NCI-H524 (cell line): ENCODE measurements at regions not wholly inside any gene's neighbourhood (a gene's known extent, or its start where the extent isn't known, plus 50 kb on each side); places are given as distances from the start of the nearest gene placed in this dataset.

Experiments used
- DNase-seq, 2 experiments: peaks; one replicate each; lab custom pipeline; 2025; lab: John Stamatoyannopoulos, UW

GRCh38 chr2:180735799-180736198 lies 244.6 kb upstream of the UBE2E3 start:
- DNase-seq, result no peak

GRCh38 chr2:180734382-180734781 lies 246.0 kb upstream of the UBE2E3 start:
- DNase-seq, result no peak

DNA sequence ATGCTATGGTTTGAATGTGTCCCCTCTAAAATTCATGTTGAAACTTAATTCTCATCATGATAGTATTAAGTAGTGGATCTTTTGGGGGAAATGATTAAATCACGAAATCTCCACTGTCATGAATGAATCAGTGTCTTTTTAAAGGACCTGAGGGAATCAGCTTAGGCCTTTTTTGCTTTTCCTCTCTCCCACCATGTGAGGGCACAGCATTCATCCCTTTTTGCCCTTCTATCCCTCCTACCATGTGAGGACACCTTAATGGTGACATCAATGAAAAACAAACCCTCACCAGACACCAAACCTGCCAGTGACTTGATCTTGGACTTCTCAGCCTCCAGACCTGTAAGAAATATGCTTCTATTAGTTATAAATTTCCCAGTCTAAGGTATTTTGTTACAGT lies 247.1 kb upstream of the UBE2E3 start:
- DNase-seq, result no peak

DNA sequence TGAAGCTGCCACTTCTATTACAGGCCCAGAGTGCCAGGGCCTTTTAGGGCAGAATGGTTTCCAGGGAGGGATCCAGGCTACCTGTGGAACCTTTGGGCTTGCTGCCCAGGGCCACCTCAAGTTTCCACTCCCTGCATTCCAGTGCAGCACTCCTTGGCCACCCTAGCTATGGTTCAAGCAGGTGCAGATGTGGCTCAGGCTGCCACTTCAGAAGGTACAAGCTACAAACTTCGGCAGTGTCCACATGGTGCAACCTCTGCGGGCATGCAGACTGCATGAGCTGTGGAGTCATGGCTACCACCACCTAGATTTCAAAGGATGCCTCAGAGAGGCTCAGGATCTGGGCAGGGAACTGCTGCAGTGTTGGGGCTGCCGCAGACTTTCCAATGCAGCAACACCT lies 248.1 kb upstream of the UBE2E3 start:
- no peak for DNase-seq

DNA sequence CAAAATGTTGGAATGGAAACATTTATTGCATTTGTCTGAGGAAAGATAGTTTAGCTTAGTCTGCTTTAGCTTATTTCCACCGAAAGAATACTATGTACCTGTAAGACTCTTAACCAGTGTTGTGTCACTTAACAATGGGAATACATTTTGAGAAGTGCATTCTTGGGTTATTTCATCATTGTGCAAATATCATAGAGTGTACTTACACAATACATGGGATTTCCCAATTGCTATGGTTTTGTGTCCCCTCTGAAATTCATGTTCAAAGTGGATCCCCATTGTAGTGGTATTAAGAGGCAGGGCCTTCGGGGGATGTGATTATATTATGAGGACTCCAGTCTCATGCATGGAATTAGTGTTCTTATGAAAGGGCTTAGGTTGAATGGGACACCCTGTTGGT lies 249.4 kb upstream of the UBE2E3 start:
- DNase-seq, result no peak

DNA sequence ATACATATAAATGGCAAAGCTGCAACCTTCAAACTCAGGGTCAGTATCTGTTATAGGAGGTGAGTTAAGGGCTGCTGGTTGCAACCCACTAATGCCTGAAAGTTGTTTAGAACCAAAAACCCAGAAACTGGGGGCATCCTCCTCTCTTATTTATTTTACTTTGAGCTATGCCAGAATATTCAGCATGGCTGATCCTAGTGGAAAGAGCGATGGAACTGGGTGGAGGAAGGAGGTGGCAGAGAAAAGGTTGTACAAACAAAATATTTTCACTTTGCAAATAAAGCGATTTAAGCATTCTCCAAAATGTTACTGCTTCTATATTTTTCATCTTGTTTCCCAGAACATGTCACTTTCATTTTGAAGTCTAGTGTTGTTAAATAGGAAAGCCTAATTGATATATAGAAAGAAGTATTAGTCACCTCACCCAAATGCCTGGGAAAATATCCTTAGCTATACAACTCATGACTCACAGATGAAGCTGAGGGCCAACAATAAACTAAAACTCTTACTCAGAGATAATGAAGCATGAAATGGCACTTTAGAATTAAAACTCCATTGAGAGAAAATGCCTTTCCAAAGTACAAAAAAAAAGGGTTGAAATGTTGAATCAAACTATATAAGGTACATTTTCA lies 251.4 kb upstream of the UBE2E3 start:
- DNase-seq, result no peak

DNA sequence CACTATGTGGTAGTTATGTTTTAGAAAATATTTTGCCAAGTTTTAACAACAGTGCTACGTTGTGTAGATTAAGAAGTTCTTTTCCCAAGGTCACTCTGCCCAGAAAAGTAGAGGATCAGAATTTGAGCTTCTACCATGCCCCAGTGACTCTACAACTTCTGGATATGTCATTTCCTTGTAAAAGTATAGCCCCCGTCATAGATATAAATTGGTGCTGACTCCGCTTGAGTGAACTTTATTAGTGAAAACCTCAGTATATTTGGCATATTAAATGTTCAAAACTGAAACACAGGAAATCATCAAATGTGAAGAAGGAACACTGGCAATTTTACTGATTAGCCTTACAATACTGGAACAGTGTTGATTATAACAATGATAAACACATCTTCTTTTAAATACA lies 256.7 kb upstream of the UBE2E3 start:
- no peak for DNase-seq

DNA sequence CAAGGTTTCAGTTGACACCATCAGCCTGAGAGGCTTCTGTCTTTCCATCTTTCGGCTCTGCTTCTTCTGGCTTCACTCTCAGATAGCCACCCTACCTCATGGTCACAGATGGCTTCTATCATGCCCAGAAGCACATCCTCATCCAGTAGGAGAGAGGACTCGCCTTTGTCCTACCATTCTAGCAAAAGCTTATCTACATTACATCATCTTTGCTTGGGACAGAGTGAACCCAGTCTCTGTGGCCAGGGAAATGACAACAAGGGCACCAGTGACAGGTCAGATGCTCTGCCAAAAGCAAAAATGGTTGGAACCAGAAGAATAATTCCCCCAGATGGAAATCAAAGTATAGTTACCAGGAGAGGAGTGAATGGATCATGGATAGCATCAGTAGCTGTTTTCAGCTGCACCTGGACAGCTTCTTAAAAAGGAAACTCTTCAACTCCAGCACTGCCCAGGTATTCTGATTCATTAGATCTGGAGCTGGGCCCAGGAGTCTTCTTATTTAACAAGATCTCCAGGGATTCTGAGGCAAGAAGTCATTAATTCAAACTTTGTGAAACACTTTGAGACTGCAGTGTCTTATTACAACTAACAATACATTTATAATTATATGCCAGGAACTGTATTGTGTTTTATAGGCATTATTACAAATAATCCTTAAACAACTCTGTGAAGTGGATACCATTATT lies 257.7 kb upstream of the UBE2E3 start:
- DNase-seq, result no peak

- no peak for DNase-seq
Measured at GRCh38 chr2:180720829-180721228, 259.6 kb upstream of the UBE2E3 start.

GRCh38 chr2:180717588-180717987 lies 262.8 kb upstream of the UBE2E3 start:
- no peak for DNase-seq

- DNase-seq, result no peak
Measured at GRCh38 chr2:180716186-180717180, 263.9 kb upstream of the UBE2E3 start.

DNA sequence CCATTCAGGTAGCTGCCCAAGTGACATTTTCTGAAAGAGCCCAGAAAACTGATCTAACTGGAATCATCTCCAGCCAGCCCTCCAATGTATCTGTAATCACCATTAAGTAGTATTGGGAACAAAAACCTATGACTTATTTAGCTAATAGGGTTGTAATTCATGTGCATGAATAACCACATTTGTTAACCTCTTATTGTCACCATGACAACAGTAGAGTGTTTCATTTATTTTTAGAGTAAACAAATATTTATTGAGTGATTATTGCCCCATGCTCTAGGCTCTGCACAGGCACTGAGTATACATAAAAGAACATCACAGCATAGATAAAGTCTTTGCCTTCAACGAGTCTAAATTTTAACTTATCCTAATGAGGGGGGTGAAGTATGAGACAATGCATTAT lies 265.4 kb upstream of the UBE2E3 start:
- no peak for DNase-seq

DNA sequence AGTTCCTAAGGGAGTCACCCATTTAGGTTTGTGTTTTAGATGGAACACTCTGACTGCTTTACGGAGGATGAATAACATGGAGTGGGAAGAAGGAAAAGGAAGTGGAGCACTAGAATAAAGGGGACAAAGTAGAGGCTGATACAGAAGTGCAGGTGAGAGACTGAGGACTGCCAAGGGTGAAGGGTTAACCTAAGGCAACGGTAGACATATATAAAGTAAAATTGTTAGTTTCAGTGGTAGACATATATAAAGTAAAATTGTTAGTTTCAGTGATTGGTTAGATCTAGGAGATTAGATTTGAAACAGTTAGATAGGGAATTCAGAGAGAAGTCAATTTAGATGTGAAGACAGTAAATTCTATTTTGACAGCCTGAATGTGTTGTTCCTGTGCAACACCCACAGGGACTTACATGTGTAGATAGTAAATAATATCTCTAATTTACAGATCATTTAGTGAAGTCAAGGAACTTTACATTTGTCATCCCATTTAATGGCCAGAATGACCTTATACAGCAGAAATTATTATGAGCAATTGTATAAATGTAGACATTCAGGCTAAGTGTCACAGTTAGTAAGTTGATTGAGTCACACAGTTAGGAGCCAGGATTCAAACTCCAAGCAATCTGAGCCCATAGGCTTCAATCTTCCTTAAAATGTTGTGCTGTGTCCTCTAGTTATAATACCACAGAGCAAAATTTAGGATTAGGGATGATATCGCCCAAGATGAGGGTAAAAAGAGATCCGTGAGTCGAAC lies 270.8 kb upstream of the UBE2E3 start:
- no peak for DNase-seq

DNA sequence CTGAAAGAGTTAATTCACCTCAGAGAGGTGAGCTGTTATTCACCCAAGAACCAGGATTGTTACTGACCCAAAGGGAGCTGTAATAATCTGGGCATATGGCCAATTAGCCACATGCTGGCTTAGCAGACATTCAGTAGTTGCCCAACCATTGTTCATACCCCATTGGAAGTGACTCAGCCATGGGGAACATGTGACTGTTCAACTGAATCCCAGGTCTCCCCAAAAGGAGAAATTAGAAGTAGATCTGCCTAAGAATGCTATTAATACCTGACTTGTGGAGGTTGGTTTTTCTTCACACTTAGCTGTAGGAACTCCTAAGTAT lies 272.6 kb upstream of the UBE2E3 start:
- peak; percentile 32 to 65 for DNase-seq

DNA sequence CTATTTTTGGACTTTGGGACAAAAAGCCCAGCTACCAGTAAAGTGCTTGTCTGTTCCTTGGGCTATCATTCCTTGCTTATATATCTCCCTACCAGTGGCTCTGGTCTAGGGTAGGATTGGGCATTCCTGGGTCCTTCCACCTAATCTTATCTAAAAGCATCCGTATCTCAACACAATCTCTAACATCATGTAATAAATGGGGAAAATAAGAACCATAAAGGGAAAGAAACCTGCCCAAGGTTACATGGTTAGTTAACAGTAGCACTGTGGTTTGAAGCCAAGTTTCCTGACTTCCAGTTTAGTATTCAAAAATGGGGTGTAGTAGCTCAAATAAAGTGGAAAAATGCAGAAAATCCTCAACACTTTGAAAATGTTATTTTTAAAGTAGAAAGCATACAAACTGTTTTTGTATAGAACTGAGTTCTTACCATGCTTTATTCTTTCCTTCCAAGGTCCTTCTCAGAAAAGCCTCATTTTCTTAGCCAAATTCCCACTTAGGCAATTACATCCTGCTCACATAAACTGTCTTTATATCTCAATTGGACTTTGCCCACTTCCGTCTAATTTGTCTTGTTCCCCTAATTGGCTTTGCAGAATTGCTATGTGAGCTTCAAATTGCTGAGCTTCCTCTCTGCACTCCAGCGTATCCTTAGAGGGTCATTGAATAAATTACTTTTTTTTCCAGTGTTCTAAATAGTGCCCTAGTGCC lies 273.1 kb upstream of the UBE2E3 start:
- no peak for DNase-seq

- peak; percentile 20 to 57 for DNase-seq
Measured at GRCh38 chr2:180706694-180707093, 273.7 kb upstream of the UBE2E3 start.

- DNase-seq, result no peak
Measured at GRCh38 chr2:180705551-180705950, 274.9 kb upstream of the UBE2E3 start.

- no peak for DNase-seq
Measured at GRCh38 chr2:180705122-180705521, 275.3 kb upstream of the UBE2E3 start.

- DNase-seq, result no peak
Measured at GRCh38 chr2:180699657-180700361, 280.6 kb upstream of the UBE2E3 start.

DNA sequence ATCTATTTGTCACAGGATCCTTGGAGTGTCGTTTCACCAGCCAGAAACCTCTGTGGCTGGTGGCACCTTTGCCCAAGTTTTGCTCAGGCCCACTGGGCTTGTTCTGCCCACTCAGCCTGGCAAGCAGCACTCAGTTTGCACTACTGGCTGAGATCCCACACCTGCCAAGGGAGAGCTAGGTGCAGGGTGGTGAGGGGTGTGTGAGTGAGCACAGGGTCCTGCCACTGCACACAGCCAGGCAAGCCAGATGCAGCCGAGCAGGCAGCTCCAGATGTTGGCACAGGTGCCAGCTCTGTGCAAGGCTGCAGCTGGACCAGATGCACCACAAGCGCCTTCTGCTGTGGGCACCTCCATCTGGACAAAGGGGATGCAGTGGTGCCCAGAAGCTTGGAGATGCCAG lies 281.7 kb upstream of the UBE2E3 start:
- no peak for DNase-seq
